ENCODE measurements at regions not wholly inside any gene's neighbourhood (a gene's known extent, or its start where the extent isn't known, plus 50 kb on each side); places are given as distances from the start of the nearest gene placed in this dataset.

DNA sequence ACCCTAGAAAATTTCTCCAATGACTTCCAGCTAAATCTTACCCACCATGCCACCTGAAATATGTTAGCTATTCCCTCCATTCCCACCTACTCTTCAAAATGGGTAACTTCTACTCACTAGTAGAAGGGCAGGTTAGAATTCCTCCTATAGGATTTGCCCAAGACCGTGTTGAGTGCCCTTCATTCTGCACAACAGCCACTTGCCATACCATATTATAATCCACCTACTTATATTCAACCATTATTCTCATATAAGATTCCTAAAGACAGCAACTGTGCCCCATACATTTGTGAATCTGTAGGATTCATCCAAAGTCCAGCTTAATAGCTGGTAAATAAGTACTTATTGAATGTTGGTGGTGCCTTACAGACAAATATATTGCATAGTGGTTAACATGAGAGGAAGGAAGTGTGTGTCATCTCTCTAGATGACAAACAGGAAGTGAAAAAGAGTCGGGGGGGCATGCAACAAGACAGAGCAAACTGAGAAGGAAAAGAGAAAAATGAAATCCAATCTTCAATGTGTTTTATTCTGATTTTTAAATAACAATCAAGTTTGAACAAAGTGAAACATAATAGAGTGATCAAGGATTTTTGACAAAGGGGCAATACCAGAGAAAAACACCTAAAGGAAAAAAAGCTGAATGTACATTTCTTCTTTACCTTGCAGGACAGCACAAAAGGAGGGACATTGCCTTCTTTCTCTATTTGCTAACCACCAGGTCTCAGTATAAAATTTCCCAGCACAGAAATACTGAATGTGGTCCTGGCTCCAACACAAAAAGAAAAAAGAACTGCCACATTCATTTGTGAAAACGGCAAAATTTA lies 389.3 kb upstream of the USP15 start:
- no peak for DNase-seq (ENCODE audit: low read depth)
- no peak overlapping the region for H3K4me3 ChIP-seq (ENCODE audit: low read depth, low read length)
- TF ChIP-seq, protein P1, sequence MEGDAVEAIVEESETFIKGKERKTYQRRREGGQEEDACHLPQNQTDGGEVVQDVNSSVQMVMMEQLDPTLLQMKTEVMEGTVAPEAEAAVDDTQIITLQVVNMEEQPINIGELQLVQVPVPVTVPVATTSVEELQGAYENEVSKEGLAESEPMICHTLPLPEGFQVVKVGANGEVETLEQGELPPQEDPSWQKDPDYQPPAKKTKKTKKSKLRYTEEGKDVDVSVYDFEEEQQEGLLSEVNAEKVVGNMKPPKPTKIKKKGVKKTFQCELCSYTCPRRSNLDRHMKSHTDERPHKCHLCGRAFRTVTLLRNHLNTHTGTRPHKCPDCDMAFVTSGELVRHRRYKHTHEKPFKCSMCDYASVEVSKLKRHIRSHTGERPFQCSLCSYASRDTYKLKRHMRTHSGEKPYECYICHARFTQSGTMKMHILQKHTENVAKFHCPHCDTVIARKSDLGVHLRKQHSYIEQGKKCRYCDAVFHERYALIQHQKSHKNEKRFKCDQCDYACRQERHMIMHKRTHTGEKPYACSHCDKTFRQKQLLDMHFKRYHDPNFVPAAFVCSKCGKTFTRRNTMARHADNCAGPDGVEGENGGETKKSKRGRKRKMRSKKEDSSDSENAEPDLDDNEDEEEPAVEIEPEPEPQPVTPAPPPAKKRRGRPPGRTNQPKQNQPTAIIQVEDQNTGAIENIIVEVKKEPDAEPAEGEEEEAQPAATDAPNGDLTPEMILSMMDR (IDR thresholded peaks at IDR 0.05; ENCODE audit: control insufficient read depth, extremely low read depth, insufficient read depth), result no peak

DNA sequence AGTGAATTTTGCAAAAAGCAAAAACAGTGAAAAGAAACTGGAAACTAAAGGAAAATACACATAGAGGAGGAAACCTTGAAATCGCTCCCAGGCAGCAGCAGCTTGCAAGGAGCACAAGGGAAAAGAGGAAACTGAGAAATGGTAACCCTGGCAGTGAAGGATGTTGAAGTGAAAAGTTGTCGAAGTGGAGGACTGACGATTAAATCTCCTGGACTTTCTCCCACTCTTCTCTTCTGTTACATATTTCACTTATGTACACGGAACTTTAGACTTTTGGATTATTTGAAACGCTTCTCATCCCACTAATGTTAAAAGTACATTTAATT lies 388.8 kb upstream of the USP15 start:
- H3K4me3 ChIP-seq (ENCODE audit: low read depth, low read length), result no peak overlapping the region
- no peak for DNase-seq (ENCODE audit: low read depth)
- TF ChIP-seq, protein P1 (IDR thresholded peaks at IDR 0.05; ENCODE audit: control insufficient read depth, extremely low read depth, insufficient read depth), result no peak

DNA sequence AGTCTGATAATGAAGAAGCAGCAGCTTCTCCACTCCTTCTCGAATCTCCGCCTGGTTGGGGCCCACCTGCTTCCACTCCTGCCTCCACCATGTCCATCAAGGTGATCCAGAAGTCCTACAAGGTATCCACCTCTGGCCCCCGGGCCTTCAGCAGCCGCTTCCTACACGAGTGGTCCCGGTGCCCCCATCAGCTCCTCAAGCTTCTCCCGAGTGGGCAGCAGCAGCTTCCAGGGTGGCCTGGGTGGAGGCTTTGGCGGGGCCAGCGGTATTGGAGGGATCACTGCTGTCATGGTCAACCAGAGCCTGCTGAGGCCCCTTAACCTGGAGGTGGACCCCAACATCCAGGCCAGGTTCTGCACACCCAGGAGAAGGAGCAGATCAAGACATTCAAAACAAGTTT lies 381.0 kb upstream of the USP15 start:
- TF ChIP-seq, protein P1 (IDR thresholded peaks at IDR 0.05; ENCODE audit: control insufficient read depth, extremely low read depth, insufficient read depth), result no peak
- no peak overlapping the region for H3K4me3 ChIP-seq (ENCODE audit: low read depth, low read length)
- no peak for DNase-seq (ENCODE audit: low read depth)

DNA sequence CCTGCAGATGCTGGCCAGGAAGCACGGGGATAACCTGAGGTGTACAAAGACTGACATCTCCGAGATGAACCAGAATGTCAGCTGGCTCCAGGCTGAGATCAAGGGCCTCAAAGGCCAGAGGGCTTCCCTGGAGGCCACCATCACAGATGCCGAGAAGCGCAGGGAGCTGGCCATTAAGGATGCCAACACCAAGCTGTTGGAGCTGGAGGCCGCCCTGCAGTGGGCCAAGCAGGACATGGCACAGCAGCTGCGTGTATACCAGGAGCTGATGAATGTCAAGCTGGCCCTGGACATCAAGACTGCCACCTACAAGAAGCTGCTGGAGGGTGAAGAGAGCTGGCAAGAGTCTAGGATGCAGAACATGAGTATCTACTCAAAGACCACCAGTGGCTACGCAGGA lies 380.0 kb upstream of the USP15 start:
- TF ChIP-seq, protein P1 (IDR thresholded peaks at IDR 0.05; ENCODE audit: control insufficient read depth, extremely low read depth, insufficient read depth), result no peak
- DNase-seq (ENCODE audit: low read depth), result no peak
- no peak overlapping the region for H3K4me3 ChIP-seq (ENCODE audit: low read depth, low read length)

DNA sequence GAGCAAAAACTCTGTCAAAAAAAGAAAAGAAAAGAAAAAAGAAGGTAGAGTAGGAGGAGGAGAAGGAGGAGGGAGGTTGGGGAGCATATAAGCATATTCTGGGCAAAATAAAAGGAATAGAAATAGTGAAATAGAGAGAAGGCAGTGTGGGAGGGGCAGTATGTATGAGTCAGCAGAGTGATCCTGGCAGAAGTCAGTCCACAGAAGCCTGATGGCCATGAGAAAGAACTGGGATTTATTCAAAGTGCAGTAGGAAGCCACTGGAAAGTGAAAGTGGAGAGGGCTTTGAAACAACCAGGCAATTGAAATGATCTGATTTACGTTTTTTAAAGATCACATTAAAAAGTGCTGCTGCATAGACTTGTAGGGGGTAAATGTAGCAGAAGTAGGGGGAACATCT lies 368.6 kb upstream of the USP15 start:
- H3K4me3 ChIP-seq (ENCODE audit: low read depth, low read length), result no peak overlapping the region
- TF ChIP-seq, protein P1 (IDR thresholded peaks at IDR 0.05; ENCODE audit: control insufficient read depth, extremely low read depth, insufficient read depth), result no peak
- no peak for DNase-seq (ENCODE audit: low read depth)

DNA sequence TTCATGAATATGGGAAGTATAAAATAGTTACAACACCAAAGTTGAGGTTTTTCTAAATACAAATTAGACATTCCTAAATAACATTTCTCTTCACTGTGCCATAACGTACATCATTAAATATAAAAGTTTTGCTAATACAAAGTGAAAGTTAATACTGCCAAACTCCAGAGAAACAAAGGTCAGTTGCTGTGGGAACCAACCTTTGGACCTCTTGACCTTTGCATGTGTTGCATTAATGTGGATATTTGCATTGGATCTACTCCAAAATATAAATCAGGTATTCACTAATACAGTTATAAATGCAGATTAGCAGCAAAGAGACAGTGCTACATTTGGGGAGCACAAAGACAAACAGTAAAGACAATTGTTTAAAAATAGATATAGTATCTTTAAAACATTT lies 366.0 kb upstream of the USP15 start:
- DNase-seq (ENCODE audit: low read depth), result no peak
- no peak overlapping the region for H3K4me3 ChIP-seq (ENCODE audit: low read depth, low read length)
- TF ChIP-seq, protein P1 (IDR thresholded peaks at IDR 0.05; ENCODE audit: control insufficient read depth, extremely low read depth, insufficient read depth), result no peak

DNA sequence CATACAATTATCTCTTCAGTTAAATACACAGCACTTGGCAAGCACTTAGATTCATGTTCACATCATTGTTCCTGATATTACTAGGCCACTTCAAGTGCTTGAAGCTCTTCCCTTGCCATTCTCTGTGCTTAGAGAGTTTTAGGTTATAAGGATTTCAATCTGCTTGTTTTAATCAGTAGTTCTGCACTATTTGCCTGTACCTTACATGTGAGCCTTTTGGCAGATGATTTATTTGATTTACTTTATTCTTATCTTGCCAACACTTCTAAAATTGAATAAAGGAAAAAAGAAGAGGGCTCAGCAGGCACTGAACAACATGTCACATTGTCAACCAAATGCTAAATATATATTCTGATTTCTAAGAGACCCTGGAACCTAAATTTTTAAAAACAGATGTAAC lies 363.8 kb upstream of the USP15 start:
- no peak overlapping the region for H3K4me3 ChIP-seq (ENCODE audit: low read depth, low read length)
- TF ChIP-seq, protein P1 (IDR thresholded peaks at IDR 0.05; ENCODE audit: control insufficient read depth, extremely low read depth, insufficient read depth), result no peak
- DNase-seq (ENCODE audit: low read depth), result peak; percentile 69
